Activated CD8-positive, alpha-beta T cell treated with anti-CD3 and anti-CD28 coated beads for 36 hours (primary cell): ENCODE measurements at regions not wholly inside any gene's neighbourhood (a gene's known extent, or its start where the extent isn't known, plus 50 kb on each side); places are given as distances from the start of the nearest gene placed in this dataset.
"Not testable (repeated sequence)": the region's sequence is repeated elsewhere in the genome, so short reads cannot be mapped to it uniquely, and the experiment has no call there.

ENCODE experiments used
- ATAC-seq: fragments of 200-7000 bp; cut with Tn5 transposase; one replicate; pipeline ENCODE4 v1.10.0; 2021; ENCODE audit warnings: mild to moderate bottlenecking, moderate library complexity
- CTCF ChIA-PET: fragments of 350-600 bp; sonication (Branson Sonifier 250); formaldehyde crosslinking; loops from one replicate; lab custom pipeline; 2021; ENCODE audit warnings: antibody characterized with exemption; lab: Charles Lee
- POLR2A ChIA-PET: fragments of 350-600 bp; sonication (Branson Sonifier 250); formaldehyde crosslinking; loops from one replicate; lab custom pipeline; 2021; ENCODE audit warnings: antibody characterized with exemption; lab: Charles Lee
- DNase-seq: peaks from one replicate; pipeline ENCODE4 v3.0.0-alpha.2; 2020
- H3K27ac Mint-ChIP-seq: one replicate; pipeline ENCODE4 v1.8.0; 2021; ENCODE audit warnings: mild to moderate bottlenecking, mixed read lengths
- H3K27me3 Mint-ChIP-seq: one replicate; pipeline ENCODE4 v1.8.0; 2021; ENCODE audit warnings: mixed read lengths
- H3K36me3 Mint-ChIP-seq: one replicate; pipeline ENCODE4 v1.8.0; 2021; ENCODE audit warnings: low read depth, mixed read lengths
- H3K4me1 Mint-ChIP-seq: one replicate; pipeline ENCODE4 v1.8.0; 2021; ENCODE audit warnings: low read depth, mixed read lengths
- H3K4me3 Mint-ChIP-seq: one replicate; pipeline ENCODE4 v1.8.0; 2021; ENCODE audit warnings: mild to moderate bottlenecking, moderate library complexity, mixed read lengths
- H3K9me3 Mint-ChIP-seq: one replicate; pipeline ENCODE4 v1.8.0; 2021; ENCODE audit warnings: mixed read lengths
- CTCF ChIP-seq: fragments of 200-600 bp; IDR thresholded peaks from one replicate; pipeline ENCODE4 v1.8.0; 2022; ENCODE audit warnings: antibody characterized with exemption, mild to moderate bottlenecking
- intact Hi-C: fragments of 100-400 bp; cut with micrococcal nuclease; formaldehyde crosslinking; loops from one replicate; pipeline ENCODE4 v1.10.0; 2022

DNA sequence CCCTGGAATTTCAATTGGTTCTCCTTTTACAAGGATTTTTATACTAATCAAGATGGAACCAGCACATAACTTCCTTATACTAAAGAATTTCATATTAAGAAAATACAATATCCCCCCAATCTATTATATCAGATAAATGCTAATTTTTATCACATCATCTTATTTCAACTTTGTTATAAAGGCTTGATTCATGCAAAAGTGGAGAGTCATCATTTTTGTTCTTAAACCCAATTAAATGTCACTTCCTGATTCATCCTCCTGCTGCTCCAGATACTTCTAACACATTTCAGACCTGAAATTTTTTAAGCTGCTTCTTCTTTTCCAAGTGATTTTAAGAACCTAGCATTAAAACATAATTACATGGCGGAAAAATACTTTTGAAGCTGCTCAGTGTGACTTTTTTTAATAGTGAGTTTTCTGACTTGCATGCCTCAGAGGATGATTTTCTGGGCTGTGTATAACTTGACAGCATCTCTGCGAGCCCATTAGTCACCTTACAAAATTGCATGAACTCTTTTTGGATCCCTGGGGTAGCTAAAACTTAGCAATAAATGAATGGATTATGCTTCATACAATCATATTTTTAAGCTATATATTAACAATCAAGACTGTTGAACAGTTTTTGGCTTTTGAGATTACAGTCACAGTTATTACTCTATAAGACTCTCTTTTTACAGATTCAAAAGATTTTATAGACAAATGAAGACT is 134.1 kb downstream of the ELOVL4 start:
- intact Hi-C loops: loop anchor here (1.0 kb wide), 1 partner anchor 35 kb away; no protein-coding TSS in a partner anchor
- Mint-ChIP-seq H3K27me3 (peaks cover 3% of the 10 kb centered on the region), H3K36me3 (no peaks in the 10 kb centered on the region), H3K9me3 (no peaks in the 10 kb centered on the region), H3K4me3 (no peak overlapping the region), H3K4me1 (peaks cover 2% of the 10 kb centered on the region), H3K27ac (no peak overlapping the region)
- no peak for TF ChIP-seq CTCF
- ChIA-PET CTCF (interaction anchor here (0.6 to 2.6 kb wide), 14 partner anchors 11 to 57 kb away, joined by 3 to 19 read pairs (median 6); no protein-coding TSS in a partner anchor), POLR2A (no interaction called here)
- DNase-seq (no peak), ATAC-seq (no peak)

- Mint-ChIP-seq H3K4me1 (peaks cover 2% of the 10 kb centered on the region), H3K9me3 (no peaks in the 10 kb centered on the region), H3K4me3 (no peak overlapping the region), H3K27ac (no peak overlapping the region), H3K36me3 (no peaks in the 10 kb centered on the region), H3K27me3 (peaks cover 7% of the 10 kb centered on the region)
- intact Hi-C loops: no loop called here
- ATAC-seq: no peak
- ChIA-PET CTCF (interaction anchor here (0.6 to 3.5 kb wide), 4 partner anchors 12 to 57 kb away, joined by 3 to 24 read pairs (median 3); no protein-coding TSS in a partner anchor), POLR2A (no interaction called here)
- DNase-seq: no peak
- TF ChIP-seq CTCF: no peak
Measured at GRCh38 chr6:79812195-79812594, 135.2 kb downstream of the ELOVL4 start.

GRCh38 chr6:79810871-79811270 is 136.5 kb downstream of the ELOVL4 start:
- TF ChIP-seq CTCF: no peak
- no peaks in the 10 kb centered on the region for H3K36me3 Mint-ChIP-seq
- POLR2A ChIA-PET: no interaction called here
- intact Hi-C loops: no loop called here
- peaks cover 2% of the 10 kb centered on the region for H3K4me1 Mint-ChIP-seq
- CTCF ChIA-PET: interaction anchor here (0.8 to 3.5 kb wide), 5 partner anchors 21 to 241 kb away, joined by 3 to 24 read pairs (median 4); no protein-coding TSS in a partner anchor
- DNase-seq (no peak), ATAC-seq (no peak)
- no peak overlapping the region for H3K27ac Mint-ChIP-seq
- peaks cover 4% of the 10 kb centered on the region for H3K9me3 Mint-ChIP-seq
- peaks cover 11% of the 10 kb centered on the region for H3K27me3 Mint-ChIP-seq
- H3K4me3 Mint-ChIP-seq: no peak overlapping the region

- no peaks in the 10 kb centered on the region for H3K36me3 Mint-ChIP-seq
- DNase-seq: no peak
- peaks cover 4% of the 10 kb centered on the region for H3K9me3 Mint-ChIP-seq
- TF ChIP-seq CTCF: no peak
- no peak for ATAC-seq
- ChIA-PET POLR2A (no interaction called here), CTCF (interaction anchor here (0.8 to 3.5 kb wide), 6 partner anchors 21 to 240 kb away, joined by 3 to 24 read pairs (median 4); no protein-coding TSS in a partner anchor)
- intact Hi-C loops: no loop called here
- no peak overlapping the region for H3K4me3 Mint-ChIP-seq
- H3K27me3 Mint-ChIP-seq: peaks cover 11% of the 10 kb centered on the region
- H3K4me1 Mint-ChIP-seq: peaks cover 2% of the 10 kb centered on the region
- no peak overlapping the region for H3K27ac Mint-ChIP-seq
Measured at GRCh38 chr6:79810185-79810705, 137.1 kb downstream of the ELOVL4 start.

- ATAC-seq: no peak
- ChIA-PET CTCF (interaction anchor here (0.9 to 3.5 kb wide), 2 partner anchors 60 to 66 kb away, joined by 3 to 24 read pairs; no protein-coding TSS in a partner anchor), POLR2A (no interaction called here)
- Mint-ChIP-seq H3K4me1 (peaks cover 9% of the 10 kb centered on the region), H3K9me3 (peaks cover 4% of the 10 kb centered on the region), H3K27me3 (peaks cover 15% of the 10 kb centered on the region), H3K27ac (no peak overlapping the region), H3K4me3 (no peak overlapping the region), H3K36me3 (no peaks in the 10 kb centered on the region)
- intact Hi-C loops: no loop called here
- no peak for DNase-seq
- TF ChIP-seq CTCF: no peak
Measured at GRCh38 chr6:79808921-79809320, 138.4 kb downstream of the ELOVL4 start.

- H3K9me3 Mint-ChIP-seq, ATAC-seq, POLR2A ChIA-PET, DNase-seq, H3K36me3 Mint-ChIP-seq, H3K4me1 Mint-ChIP-seq, CTCF ChIA-PET, H3K27ac Mint-ChIP-seq, intact Hi-C loops, H3K4me3 Mint-ChIP-seq: not testable (repeated sequence)
- H3K27me3 Mint-ChIP-seq: peaks cover 15% of the 10 kb centered on the region
Measured at GRCh38 chr6:79806661-79807060, 140.7 kb downstream of the ELOVL4 start.
